Adipocyte (in vitro differentiated cells): ENCODE measurements at regions not wholly inside any gene's neighbourhood (a gene's known extent, or its start where the extent isn't known, plus 50 kb on each side); places are given as distances from the start of the nearest gene placed in this dataset.
"Not testable (repeated sequence)": the region's sequence is repeated elsewhere in the genome, so short reads cannot be mapped to it uniquely, and the experiment has no call there.

Source experiments
- DNase-seq: peaks from one replicate; pipeline ENCODE4 v3.0.0-alpha.2; 2015; ENCODE audit warnings: low read depth
- H3K27me3 ChIP-seq: replicated peaks from 2 replicates; pipeline ENCODE4 v1.7.0; 2013; ENCODE audit warnings: mild to moderate bottlenecking, low read length, moderate library complexity; ENCODE audit not compliant: control insufficient read depth, insufficient read depth
- H3K36me3 ChIP-seq: 2 replicates; pipeline ENCODE4 v1.7.0; 2013; ENCODE audit warnings: low read length, mild to moderate bottlenecking, moderate library complexity; ENCODE audit not compliant: control insufficient read depth, insufficient read depth, severe bottlenecking
- H3K4me1 ChIP-seq: 2 replicates; pipeline ENCODE4 v1.7.0; 2013; ENCODE audit warnings: mild to moderate bottlenecking, low read length, moderate library complexity; ENCODE audit not compliant: control insufficient read depth, insufficient read depth
- H3K4me3 ChIP-seq: 2 replicates; pipeline ENCODE4 v1.7.0; 2013; ENCODE audit warnings: mild to moderate bottlenecking, low read length, moderate library complexity
- H3K9ac ChIP-seq: 2 replicates; pipeline ENCODE4 v1.7.0; 2013; ENCODE audit warnings: mild to moderate bottlenecking, low read length, moderate library complexity
- H3K9me3 ChIP-seq: 2 replicates; pipeline ENCODE4 v1.7.0; 2013; ENCODE audit warnings: mild to moderate bottlenecking, low read length, moderate library complexity; ENCODE audit not compliant: control insufficient read depth

DNA sequence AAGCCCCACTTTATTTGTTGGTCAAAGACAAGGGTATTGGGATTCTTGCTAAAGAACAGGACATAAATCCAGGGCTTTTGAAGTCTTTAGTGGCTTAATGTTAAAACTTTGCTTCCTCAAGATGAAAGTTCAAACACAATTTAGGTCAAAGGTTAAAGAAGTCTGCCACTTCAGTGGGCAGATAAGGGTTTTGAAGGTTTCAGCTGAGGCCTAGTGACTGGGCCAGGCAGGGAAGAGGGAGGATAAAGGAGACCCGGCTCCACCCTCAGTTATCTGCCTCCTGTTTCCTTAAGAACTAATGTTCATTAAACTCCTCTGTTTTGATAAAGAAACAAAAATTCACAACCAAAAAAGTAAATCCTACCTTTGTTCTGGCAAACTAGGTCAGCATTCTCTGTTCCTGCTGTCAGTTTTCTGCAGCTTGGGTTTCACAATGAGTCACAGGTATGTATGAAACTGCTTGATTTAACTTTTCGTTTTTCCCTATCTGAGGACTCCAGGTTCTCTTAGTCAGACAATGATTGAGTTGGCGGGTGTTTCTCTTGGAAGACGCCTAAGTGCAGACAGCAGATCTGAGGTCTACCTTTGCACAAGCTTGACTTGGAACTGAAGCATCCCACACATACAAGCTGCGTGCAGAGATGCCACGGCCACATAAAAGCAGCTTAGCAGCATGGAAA is 208.3 kb downstream of the EXOC5 start:
- no peaks in the 10 kb centered on the region for H3K4me1 ChIP-seq
- no peak for DNase-seq
- no peaks in the 10 kb centered on the region for H3K9me3 ChIP-seq
- no peak overlapping the region for H3K4me3 ChIP-seq
- no peaks in the 10 kb centered on the region for H3K27me3 ChIP-seq
- H3K9ac ChIP-seq: no peak overlapping the region
- no peaks in the 10 kb centered on the region for H3K36me3 ChIP-seq

DNA sequence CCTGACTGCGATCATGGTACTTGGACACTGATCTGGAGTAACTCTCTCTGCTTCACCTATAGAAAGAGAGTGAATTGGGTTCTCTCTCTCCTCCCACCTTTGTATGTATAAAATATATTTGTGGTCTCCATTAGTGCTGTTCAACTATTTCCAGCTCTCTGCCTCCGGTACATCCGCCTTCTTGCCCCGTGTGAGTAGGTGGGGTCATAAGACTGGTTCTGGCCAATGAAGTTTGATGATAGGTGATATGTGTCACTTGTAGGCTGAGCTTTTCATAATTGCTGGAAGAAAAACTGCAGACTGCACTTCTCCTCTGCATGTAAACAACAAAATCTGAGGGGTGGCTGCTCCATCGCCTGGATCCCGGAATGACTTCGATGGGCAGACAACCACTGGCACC is 210.4 kb downstream of the EXOC5 start:
- no peak overlapping the region for H3K4me3 ChIP-seq
- no peaks in the 10 kb centered on the region for H3K4me1 ChIP-seq
- no peaks in the 10 kb centered on the region for H3K9me3 ChIP-seq
- H3K27me3 ChIP-seq: no peaks in the 10 kb centered on the region
- H3K36me3 ChIP-seq: no peaks in the 10 kb centered on the region
- no peak for DNase-seq
- no peak overlapping the region for H3K9ac ChIP-seq

DNA sequence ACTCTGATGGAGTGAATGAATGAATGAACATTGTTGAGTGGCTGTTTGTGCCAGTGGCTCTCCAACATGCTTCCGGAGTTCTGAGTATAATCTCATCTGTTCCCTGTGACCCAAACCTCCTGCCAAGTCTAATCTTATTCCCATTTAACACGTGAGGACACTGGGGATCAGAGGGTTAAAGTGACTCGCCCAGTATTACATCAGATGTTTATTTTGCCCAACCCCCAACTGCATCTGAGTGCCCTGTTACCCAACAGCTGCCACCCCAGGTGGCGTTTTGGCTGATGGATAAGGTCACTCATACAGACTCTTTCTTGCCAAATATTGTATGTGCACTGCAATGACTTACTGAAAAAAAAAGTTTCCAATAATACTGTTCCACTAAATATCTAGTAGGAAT is 210.9 kb downstream of the EXOC5 start:
- DNase-seq: no peak

DNA sequence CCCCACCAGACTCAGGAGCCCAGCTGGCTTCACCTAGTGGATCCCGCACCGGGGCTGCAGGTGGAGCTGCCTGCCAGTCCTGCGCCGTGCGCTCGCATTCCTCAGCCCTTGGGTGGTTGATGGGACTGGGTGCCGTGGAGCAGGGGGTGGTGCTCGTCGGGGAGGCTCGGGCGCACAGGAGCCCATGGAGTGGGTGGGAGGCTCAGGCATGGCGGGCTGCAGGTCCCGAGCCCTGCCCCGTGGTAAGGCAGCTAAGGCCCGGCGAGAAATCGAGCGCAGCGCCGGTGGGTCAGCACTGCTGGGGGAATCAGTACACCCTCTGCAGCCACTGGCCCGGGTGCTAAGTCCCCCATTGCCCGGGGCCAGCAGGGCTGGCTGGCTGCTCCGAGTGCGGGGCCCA is 212.2 kb downstream of the EXOC5 start:
- H3K27me3 ChIP-seq, DNase-seq, H3K9ac ChIP-seq, H3K4me1 ChIP-seq, H3K36me3 ChIP-seq, H3K4me3 ChIP-seq, H3K9me3 ChIP-seq: not testable (repeated sequence)

More for the DNA sequence above, 210.9 kb downstream of the EXOC5 start:
- no peak overlapping the region for H3K4me3 ChIP-seq
- H3K9me3 ChIP-seq: no peaks in the 10 kb centered on the region
- H3K9ac ChIP-seq: no peak overlapping the region
- H3K36me3 ChIP-seq: no peaks in the 10 kb centered on the region
- H3K4me1 ChIP-seq: no peaks in the 10 kb centered on the region
- H3K27me3 ChIP-seq: no peaks in the 10 kb centered on the region

DNA sequence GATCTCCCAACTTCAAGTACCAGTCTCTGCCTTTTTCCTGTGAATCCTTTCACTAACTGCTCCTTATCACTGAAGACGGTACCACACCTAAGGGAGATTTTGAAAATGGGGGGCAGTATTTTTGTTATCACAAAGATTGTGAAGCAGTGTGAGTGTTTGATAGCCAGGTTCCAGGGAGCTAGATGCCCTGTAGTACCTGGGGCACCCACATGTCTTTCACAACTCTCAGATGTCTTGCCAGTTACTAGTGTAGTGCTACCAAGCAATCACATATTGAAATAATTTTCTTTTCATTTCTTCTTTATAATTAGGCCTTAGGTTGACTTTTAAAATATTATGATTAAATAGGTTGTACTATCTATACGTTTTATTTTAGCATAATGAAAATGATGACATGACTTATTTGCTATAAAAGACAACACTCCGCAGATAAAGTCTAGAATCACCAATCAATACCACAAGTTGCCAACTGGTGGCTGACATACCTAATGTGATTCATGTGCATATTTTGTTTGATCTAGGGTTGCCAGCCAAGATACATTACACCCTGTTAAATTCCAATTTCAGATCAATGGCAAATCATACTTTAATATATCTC is 215.9 kb downstream of the EXOC5 start:
- H3K4me3 ChIP-seq: no peak overlapping the region
- DNase-seq: no peak
- no peaks in the 10 kb centered on the region for H3K36me3 ChIP-seq
- H3K9me3 ChIP-seq: peaks cover 4% of the 10 kb centered on the region
- H3K27me3 ChIP-seq: no peaks in the 10 kb centered on the region
- H3K4me1 ChIP-seq: no peaks in the 10 kb centered on the region
- no peak overlapping the region for H3K9ac ChIP-seq

DNA sequence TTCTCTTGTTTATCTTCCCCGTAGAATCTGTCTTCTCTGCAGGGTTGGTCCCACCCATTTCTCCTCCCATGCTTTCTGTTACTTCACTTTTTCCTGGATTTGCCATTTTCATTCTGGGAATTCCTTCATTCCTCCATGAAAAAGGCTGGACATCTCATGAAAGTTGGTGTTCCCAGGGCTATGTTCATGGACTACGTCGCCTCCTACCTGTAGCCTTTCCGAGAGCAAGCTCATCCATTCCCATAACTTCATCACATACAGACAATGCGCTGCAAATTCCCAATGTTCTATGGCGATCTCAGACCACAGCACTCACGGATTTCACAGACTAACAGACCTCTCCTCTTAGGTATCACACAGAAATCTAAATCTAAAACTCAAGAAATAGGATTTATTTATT is 217.1 kb downstream of the EXOC5 start:
- DNase-seq: no peak
- H3K4me1 ChIP-seq: no peaks in the 10 kb centered on the region
- H3K27me3 ChIP-seq: no peaks in the 10 kb centered on the region
- H3K9ac ChIP-seq: no peak overlapping the region
- peaks cover 4% of the 10 kb centered on the region for H3K9me3 ChIP-seq
- no peaks in the 10 kb centered on the region for H3K36me3 ChIP-seq
- no peak overlapping the region for H3K4me3 ChIP-seq

DNA sequence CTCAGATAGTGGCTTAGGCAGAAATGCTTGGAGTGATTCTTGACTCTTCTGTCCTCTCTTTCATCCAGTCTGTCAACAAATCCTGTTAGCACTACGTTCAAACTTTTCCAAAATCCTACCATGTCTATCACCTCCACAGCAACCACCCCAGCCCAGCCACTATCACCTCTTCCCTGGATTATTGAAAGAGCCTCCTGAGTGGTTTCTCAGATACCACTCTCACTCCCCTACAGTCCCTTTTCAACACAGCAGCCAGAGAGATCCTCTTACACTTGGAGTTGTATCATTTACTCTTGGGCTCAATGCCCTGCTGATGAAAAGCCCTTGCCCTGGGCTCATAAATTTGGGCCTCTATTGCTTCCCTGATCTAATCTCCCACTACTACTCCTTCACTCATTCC is 218.9 kb downstream of the EXOC5 start:
- no peak overlapping the region for H3K9ac ChIP-seq
- no peaks in the 10 kb centered on the region for H3K36me3 ChIP-seq
- no peaks in the 10 kb centered on the region for H3K4me1 ChIP-seq
- H3K4me3 ChIP-seq: no peak overlapping the region
- no peak for DNase-seq
- H3K9me3 ChIP-seq: peaks cover 4% of the 10 kb centered on the region
- H3K27me3 ChIP-seq: peaks cover 3% of the 10 kb centered on the region

DNA sequence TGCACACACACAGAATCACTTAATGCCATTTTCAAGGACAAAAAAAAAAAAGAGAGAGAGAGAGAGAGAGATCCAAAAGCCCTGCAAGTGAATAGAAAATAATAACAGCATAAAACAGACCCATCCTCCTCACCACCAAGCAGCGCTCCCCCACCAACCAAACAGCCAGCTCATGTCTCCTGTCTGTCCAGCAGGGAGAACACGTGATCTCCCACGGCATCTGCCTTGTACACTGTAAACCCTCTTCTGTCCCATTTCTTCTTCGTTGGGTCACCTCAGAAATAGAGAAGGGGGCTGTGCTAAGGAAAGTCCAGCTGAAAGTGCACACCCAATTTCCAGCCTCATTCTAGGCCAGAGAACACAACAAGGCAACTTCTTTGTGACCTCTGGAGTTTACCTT is 222.5 kb downstream of the EXOC5 start:
- Histone ChIP-seq H3K9me3 (no peaks in the 10 kb centered on the region), H3K4me1 (no peaks in the 10 kb centered on the region), H3K36me3 (no peaks in the 10 kb centered on the region), H3K27me3 (peaks cover 3% of the 10 kb centered on the region), H3K4me3 (no peak overlapping the region), H3K9ac (no peak overlapping the region)
- DNase-seq: no peak

DNA sequence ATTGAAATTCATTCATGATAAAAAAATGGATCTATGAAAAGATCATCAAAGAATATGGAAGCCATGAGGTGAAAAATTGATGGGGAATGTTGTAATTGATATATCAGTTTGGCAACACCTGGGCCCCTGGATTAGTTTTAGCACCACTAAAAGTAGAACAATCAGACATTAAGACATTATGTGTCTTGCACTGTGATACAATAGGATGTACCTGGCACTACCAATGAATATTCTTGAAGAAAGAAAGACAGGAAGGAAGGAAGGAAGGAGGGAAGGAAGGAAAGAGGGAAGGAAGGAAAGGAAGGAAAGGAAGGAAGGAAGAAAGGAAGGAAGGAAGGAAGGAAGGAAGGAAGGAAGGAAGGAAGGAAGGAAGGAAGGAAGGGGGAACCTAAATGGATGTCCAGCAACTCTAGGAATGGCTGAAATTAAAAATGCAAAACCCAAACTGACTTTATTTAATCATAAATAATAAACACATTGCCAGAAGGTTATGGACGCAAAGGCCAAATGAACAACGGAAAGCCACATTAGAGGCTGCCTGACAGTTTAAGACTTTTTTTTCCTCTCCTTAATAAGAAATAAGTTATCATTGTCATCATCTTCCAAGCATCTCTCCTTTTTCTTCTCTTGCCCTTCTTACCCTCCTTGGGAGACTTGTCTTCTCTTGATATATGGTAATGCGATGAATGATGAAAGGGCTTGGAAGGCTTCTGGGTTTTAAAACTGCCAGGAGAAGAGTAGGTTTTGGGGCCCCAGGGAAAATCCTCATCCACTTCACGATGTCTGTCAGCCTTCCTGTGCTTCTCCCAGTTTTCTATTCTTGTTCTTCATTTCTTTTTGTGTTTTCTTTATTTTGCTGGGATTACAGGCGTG is 224.4 kb downstream of the EXOC5 start:
- not testable (repeated sequence) for H3K4me3 ChIP-seq, H3K9me3 ChIP-seq, H3K4me1 ChIP-seq, H3K36me3 ChIP-seq, H3K27me3 ChIP-seq, H3K9ac ChIP-seq, DNase-seq

DNA sequence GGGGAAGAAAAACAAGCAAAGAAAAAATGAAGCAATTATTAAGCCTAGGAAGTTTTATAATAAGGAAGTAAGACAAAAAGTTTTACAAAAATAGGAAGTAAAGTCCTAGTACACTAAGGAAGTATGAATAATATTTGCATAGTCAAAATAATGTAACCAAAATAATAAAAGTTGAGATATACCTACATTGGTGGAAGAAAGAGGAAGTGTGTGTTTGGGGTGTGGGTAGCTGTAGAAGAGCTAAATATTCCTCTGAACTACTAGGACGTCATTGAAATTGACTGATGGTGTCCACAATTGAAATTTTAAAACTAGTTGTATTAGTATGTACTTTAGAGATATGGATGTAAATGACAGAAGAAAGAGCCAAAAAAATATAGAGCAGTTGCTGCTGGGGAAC is 228.4 kb upstream of the OTX2 start:
- H3K36me3 ChIP-seq: no peaks in the 10 kb centered on the region
- no peaks in the 10 kb centered on the region for H3K4me1 ChIP-seq
- H3K27me3 ChIP-seq: no peaks in the 10 kb centered on the region
- H3K9me3 ChIP-seq: no peaks in the 10 kb centered on the region
- DNase-seq: no peak
- no peak overlapping the region for H3K4me3 ChIP-seq
- H3K9ac ChIP-seq: no peak overlapping the region

DNA sequence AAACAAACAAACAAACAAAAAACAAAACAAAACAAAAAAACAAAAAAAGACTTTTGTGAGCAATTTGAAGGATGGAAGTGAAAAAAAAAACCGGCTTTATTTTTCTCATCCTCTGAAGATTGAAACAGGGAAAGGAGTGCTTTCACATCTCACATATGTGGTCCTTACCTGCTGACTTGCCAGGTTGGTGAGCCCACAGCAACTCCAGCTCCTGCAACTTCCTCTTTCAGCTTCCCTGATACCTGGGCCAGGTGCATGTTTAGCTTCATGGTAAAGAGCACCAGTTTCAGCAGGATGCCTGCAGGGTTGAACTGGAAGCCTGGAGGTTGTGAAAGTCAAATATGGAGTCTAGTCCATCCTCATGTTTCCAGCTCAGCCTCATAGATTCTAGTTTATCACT is 221.2 kb upstream of the OTX2 start:
- DNase-seq: no peak
- Histone ChIP-seq H3K4me3 (no peak overlapping the region), H3K27me3 (peaks cover 3% of the 10 kb centered on the region), H3K9ac (no peak overlapping the region), H3K4me1 (no peaks in the 10 kb centered on the region), H3K36me3 (no peaks in the 10 kb centered on the region), H3K9me3 (peaks cover 5% of the 10 kb centered on the region)
